Bronchial epithelial cell (primary cell): ENCODE measurements at regions not wholly inside any gene's neighbourhood (a gene's known extent, or its start where the extent isn't known, plus 50 kb on each side); places are given as distances from the start of the nearest gene placed in this dataset.

Experiments used
- DNase-seq: peaks from one replicate; pipeline ENCODE4 v3.0.0-alpha.2; 2010; ENCODE audit warnings: low read depth
- FAIRE-seq: peaks from 2 replicates; lab custom pipeline; 2011; peaks lifted over from hg19 to GRCh38; lab: Jason Lieb, UNC
- H3K27me3 ChIP-seq: 2 replicates; pipeline ENCODE4 v1.5.1; 2011; ENCODE audit warnings: low read length; ENCODE audit not compliant: control insufficient read depth, insufficient read depth
- H3K36me3 ChIP-seq: 2 replicates; pipeline ENCODE4 v1.5.1; 2011; ENCODE audit warnings: low read length; ENCODE audit not compliant: control insufficient read depth, insufficient read depth
- H3K4me3 ChIP-seq: 2 replicates; pipeline ENCODE4 v1.5.1; 2011; ENCODE audit warnings: mild to moderate bottlenecking, low read depth, low read length, control low read depth
- CTCF ChIP-seq: IDR thresholded peaks from 2 replicates; pipeline ENCODE4 v1.5.1; 2011; ENCODE audit warnings: mild to moderate bottlenecking, moderate library complexity, low read length, control low read depth, inconsistent platforms; ENCODE audit not compliant: insufficient read depth, severe bottlenecking

GRCh38 chr4:35238793-35239192, 1005.5 kb downstream of the ARAP2 start:
- no peak for FAIRE-seq
- Histone ChIP-seq H3K4me3 (no peak overlapping the region), H3K27me3 (no peaks in the 10 kb centered on the region), H3K36me3 (no peaks in the 10 kb centered on the region)
- TF ChIP-seq CTCF, result no peak
- DNase-seq, result no peak

- Histone ChIP-seq H3K36me3 (no peaks in the 10 kb centered on the region), H3K4me3 (no peak overlapping the region), H3K27me3 (no peaks in the 10 kb centered on the region)
- no peak for DNase-seq
- no peak for FAIRE-seq
- TF ChIP-seq CTCF, result no peak
Observed at GRCh38 chr4:35246493-35246892, 997.8 kb downstream of the ARAP2 start.

GRCh38 chr4:35247047-35247446, 997.3 kb downstream of the ARAP2 start:
- Histone ChIP-seq H3K36me3 (no peaks in the 10 kb centered on the region), H3K4me3 (no peak overlapping the region), H3K27me3 (no peaks in the 10 kb centered on the region)
- no peak for TF ChIP-seq CTCF
- DNase-seq (peak; percentile 6), FAIRE-seq (no peak)

- Histone ChIP-seq H3K36me3 (no peaks in the 10 kb centered on the region), H3K4me3 (no peak overlapping the region), H3K27me3 (no peaks in the 10 kb centered on the region)
- DNase-seq, result no peak
- no peak for FAIRE-seq
- no peak for TF ChIP-seq CTCF
Observed at GRCh38 chr4:35250331-35250730, 994.0 kb downstream of the ARAP2 start.

GRCh38 chr4:35250761-35251160, 993.6 kb downstream of the ARAP2 start:
- Histone ChIP-seq H3K27me3 (no peaks in the 10 kb centered on the region), H3K4me3 (no peak overlapping the region), H3K36me3 (no peaks in the 10 kb centered on the region)
- no peak for FAIRE-seq
- peak; percentile 18 for DNase-seq
- TF ChIP-seq CTCF, result no peak

GRCh38 chr4:35252071-35252470, 992.2 kb downstream of the ARAP2 start:
- no peak for FAIRE-seq
- DNase-seq, result no peak
- no peaks in the 10 kb centered on the region for H3K27me3 ChIP-seq
- H3K4me3 ChIP-seq, result no peak overlapping the region
- no peaks in the 10 kb centered on the region for H3K36me3 ChIP-seq
- no peak for TF ChIP-seq CTCF
